GM11168 (cell line): ENCODE measurements at regions not wholly inside any gene's neighbourhood (a gene's known extent, or its start where the extent isn't known, plus 50 kb on each side); places are given as distances from the start of the nearest gene placed in this dataset.

ENCODE experiments used
- in situ Hi-C: fragments of 300-500 bp; cut with MboI; formaldehyde crosslinking; loops from one replicate; pipeline ENCODE4 v1.12.0; 2022; ENCODE audit warnings: low sequenced_read_pairs; ENCODE audit not compliant: unreplicated experiment

DNA sequence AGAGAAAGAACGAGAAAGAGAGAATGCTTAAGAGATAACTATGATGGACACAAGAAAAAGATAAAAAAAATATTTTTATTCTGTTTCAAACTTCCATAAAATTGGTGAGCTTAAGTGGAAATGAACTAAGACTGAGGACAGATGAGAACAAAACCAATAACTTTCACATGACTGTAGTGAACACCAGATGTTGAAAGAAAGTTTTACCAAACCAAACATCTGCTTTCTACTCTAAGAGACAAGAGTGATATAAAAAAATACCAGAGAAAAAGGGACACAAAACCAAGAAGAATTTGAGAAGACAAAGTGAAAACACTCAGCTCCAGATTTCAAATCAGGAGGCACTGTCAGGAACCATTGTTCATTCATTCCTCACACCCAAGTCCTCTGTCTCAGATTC is 147.9 kb downstream of the IMPG2 start:
- in situ Hi-C loops = no loop called here

DNA sequence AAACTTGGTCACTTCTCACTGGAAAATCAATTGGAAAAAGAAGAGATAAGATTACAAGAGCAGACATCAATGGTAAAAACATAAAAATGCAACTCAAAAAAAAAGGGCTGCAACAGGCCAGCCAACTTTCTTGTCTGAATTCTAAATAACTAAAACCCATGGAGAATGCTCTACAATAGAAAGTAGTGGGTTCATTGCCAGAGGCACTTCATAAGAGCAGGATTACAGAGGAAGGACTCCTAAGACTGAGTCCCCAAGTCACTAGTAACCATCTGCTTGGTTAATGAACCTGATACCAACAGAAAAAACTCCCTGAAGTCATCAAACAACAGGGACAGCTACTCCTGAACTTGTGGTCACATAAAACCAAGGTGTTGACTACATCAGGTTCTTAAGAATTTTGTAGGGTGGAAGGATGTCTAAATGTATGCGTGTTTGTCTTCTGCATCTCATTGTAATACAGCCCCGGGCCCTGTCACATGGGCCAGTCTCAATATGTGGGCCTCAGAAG is 148.6 kb downstream of the IMPG2 start:
- in situ Hi-C loops = no loop called here

DNA sequence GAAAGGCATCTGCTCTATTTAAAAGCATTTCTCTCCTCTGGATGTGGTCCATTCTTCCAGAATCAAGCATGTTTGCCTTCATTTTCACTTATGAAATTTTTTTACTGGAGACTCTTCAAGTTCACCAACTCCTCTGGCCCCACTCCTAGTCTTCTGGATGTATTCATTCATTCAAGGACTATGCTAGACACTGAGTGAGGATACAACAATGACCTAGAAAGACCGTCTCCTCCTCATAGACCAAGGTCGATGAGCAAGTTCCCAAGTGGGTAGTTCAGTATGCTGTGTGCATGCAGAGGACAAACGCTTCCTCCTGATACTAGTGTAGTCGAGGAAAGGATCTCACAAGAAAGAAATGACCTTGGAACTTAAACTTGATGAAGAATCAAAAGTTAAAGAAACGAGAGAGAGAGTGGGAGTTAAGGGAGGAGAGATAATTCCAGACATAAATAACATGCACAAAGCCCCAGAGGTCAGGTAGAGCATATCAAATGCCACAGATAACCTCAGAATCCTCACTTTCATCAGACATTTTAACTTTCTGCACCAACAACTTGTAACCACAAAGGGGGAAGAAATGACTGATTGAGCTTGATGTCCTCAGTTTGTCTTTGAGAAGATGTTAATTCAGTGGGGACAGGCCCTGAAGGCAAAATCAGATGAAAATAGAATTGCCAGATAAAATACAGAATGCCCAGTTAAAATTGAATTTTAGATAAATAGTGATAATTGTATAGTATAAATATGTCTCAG is 149.4 kb downstream of the IMPG2 start:
- in situ Hi-C loops = no loop called here

DNA sequence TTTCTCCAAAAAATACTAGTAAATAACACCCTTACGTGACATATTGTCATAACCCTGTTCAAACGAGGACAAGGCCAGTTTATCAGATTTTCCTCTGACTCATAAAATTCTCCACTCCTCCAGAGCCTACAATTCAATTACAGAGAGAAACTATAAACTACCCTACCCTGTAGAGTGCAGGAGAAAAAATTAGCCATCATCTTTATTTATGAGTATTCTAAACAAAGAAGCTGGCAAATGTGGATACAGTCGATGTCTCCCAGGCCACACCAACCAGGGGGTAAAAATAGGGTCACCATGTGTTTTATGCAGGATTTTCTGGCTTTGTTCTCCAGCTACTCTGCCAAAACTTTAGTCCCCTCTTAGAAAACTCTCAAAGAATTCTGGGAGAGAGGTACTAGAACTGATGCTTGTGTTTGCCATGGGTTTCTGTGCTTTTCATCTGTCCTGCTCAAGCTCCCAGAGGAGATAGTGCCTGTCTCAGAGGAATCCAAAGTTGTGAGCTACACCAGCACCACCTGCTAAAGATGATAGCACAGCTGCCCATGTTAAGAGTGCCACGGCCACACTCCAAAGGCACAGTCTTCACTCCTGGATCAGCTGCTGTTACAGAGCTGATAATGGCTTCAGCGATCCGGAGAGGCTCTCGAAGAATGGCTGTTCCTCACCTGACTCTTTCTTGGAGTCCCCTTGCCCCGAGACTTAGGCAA is 150.2 kb downstream of the IMPG2 start:
- in situ Hi-C loops = no loop called here

DNA sequence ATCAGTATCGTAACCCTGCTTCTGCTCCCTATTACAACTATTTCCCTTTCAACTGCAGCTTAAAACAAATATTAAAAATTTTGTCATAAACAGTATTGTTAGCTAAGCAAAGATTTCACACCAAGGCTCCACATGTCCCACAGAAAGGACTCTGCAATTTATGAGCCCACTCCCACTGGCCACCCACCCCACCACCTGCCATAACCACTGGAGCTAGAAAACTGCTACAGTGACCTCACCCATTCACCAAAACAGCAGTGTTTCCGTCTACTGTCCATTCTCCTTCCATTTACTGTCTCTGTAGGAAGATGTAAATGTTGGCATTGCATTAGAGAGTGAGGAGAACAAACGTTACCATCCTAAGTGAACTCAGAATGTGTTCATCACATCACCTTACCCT is 150.9 kb downstream of the IMPG2 start:
- in situ Hi-C loops = no loop called here

DNA sequence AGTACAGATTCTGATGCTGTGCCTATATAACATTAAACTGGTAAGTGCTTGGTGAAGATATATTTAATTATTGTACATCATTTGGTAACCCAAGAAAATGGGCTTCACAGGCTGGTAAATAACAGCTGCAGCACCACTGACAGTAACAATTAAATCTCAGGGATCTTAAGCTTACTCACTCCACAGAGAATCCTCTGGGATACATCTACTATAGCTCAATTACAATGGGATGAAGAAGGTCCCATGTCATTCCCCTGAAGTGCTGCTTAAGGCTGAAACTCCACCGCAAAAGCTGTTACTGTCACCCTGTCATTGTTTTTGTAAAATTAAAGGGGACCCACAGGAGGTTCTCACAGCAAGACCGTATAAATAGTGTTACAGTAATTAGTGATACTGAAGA is 153.0 kb downstream of the IMPG2 start:
- in situ Hi-C loops = no loop called here

DNA sequence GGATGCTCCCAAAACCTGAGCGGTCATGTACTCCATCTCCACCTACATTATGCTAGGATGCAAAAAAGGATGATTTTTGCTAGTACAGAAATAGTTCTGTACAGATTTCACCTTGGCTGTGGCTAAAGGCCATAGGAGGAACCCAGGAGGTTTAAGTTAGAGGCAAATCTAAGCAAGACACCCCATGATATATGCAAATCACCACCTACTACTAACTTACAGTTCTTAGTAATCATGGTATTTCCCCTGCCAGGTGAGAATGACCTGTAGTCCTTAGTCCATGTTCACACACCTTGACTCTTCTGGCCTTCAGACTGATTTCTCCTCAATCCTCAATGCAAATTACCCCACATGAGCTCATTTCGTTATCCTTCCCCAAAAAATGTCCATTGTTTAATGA is 154.2 kb downstream of the IMPG2 start:
- in situ Hi-C loops = no loop called here

DNA sequence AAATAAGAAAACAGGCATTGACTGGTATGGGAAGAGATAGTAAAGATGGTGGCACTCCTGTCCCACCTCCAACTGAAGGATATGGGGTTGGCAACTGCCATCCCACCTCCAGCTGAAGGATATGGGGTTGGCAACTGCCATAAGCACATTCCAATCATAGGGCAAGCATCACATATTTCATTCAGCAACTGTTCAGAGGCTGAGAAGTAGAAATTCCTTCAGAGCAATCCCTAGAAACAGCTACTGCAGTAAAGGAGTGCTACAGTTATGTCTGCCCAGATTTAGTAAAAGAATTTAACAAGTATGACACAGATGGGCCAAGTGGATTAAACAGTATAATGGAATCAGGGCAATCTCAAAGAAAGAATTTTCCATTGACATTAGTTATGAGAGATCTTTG is 156.8 kb downstream of the IMPG2 start:
- in situ Hi-C loops = no loop called here

DNA sequence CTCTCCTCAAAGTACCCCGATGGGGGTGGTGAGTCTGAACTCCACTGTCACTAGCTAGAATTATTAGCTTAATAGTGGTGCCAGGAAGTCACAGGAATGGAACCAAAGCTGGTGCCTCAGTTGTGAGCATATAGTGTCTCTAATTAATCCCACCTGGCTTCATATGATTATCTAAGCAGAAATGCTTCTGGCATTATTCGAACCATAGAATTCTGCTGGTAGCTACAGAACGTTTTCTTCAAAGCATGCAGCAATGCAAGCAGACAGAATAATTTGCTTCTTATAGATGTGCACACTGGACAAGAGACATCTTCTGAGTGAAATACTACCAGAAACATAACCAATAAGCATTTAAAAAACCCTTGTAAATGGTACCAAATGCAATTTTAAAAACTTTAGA is 160.9 kb downstream of the IMPG2 start:
- in situ Hi-C loops = no loop called here

DNA sequence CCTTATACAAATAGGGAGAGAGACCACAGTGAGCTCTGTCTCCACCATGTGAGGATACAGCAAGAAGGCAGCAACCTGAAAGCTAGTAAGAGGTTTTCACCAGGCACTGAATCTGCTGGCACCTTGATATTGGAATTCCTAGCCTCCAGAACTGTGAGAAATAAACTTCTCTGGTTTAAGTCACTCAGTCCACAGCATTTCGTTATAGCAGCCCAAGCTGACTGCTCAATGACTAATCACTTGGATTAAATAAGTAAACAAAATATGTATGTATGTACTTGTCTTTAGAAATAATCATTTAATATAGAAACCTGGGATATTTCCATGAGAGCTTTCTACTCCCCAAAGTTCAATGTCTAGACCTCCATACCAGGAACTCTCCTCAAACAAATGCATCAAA is 162.0 kb downstream of the IMPG2 start:
- in situ Hi-C loops = no loop called here

DNA sequence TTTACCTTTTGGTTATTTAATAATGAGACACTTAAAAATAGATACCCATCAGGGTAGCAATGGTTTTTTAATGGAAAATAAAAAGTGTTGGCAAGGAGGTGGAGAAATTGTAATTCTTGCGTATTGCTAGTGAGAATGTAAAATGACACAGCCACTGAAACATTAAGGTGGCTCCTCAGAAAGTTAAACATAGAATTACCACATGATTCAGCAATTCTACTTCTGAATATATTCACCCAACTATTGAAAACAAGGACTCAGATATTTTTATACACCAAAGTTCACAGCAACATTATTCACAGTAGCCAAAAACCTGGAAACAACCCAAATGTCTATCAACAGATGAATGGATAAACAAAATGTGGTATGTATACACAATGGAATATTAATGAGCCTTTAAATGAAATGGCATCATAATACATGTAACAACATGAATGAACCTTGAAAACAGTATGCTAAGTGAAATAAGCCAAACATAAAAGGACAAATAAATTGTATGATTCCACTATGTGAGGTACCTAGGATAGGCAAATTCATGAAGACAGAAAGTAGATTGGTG is 163.5 kb downstream of the IMPG2 start:
- in situ Hi-C loops = no loop called here

DNA sequence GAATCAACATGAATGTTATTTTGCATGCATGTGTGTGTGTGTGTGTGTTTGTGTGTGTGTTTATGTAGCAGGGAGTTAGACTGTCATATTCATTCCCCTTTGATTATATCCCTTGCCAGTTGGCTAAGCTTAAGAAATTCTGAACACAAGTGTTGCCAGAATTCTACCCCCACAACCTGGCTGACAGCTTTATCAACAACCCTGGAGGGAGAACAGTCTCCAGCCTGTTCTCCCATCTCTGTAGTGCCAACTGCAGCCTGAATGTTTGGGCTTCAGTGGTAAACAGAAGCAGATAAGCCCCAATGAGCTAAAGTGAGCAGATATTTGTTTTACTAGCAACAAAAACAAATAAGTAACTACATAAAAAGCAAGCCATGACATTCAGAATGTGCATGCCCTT is 162.6 kb upstream of the ABI3BP start:
- in situ Hi-C loops = no loop called here

DNA sequence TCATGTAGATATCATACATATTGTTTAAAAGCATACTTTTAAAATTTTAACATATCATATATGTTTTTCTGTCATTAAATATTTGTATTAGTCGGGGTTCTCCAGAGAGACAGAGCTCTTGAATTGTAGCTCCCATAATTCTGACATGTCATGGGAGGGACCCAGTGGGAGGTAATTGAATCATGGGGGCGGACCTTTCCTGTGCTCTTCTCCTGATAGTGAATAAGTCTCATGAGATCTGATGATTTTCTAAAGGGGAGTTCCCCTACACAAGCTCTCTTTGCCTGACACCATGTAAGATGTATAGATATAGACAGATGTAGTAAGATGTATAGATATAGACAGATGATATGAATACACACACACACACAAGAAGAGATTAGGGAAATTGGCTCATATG is 161.2 kb upstream of the ABI3BP start:
- in situ Hi-C loops = no loop called here

DNA sequence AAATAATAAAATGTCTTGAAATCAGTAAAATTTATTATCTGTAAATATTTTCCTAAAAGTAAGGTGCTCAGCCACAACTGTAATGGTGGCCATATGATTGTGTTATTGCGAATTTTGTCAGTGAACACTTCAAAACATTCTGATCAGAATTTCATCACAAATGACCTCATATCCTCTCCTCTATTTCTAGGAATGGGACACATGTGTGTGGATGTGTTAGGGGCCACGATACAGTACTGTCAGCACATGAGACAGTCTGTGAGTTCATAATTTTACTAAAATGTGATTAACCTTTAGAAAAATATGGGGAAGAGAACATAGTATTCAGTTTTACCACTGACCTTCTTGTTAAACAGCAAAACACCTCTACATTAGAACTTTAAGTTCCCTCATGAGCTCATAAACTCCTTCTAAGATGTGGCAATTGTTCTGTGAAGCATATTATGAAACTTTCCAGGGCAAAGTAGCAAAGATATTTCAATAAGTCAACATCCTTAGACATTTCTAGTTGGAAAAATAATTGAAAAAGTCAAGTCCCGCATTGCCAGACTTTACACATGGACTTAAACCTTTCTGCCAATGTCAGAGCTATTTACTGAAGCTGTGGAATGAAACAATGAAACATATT is 158.2 kb upstream of the ABI3BP start:
- in situ Hi-C loops = no loop called here

DNA sequence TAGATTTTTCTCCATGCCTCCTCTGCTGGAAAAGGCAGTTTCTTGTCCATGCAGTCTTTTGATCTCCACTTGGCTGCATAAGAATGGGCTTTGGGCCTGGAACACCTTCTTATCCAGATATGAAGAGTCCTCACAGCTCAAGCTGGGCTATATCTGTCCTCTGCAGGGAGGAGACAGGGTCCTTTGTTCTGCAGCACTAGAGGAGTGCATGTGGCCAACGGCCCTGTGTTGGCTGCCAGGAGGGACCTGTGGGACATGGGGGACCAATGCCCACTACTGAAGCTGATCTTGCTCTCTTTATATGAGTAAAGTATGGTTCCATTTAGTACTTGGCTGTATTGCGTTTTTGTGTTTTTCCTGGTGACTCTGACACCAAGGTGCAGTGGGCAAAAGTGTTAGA is 157.3 kb upstream of the ABI3BP start:
- in situ Hi-C loops = no loop called here

DNA sequence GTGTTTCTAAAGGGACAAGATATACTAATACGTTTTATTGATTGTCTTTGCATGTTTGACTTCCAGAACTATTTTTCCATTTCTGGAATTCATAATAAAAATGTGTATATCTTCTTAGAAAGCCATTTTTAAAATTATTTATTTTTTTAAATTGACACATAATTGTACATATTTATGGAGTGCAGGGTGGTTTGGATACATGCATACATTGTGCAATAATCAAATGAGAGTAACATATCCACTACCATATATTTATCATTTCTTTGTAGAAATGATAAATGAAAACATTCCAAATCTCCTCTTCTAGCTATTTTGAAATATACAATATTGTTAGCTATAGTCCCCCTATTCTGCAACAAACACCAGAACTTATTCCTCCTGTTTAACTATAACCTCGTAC is 156.5 kb upstream of the ABI3BP start:
- in situ Hi-C loops = no loop called here

DNA sequence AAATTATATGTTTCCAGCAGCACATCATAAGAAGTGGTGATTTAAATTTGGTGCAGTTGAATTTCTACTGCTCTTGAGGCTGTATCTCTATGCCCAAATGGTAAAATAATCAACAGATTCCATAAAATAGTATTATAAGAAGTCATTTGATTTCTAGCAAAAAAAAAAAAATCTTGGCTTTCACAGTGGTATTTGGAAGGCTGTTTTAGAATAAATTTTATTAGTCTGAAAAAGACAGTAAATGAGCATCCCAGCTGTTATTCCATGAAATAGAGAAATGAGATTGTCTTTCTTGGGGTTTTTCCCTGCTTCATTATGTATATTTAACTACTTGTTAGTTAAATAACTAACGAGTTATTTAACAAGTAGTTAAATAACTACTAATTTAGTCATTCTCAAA is 156.0 kb upstream of the ABI3BP start:
- in situ Hi-C loops = no loop called here

DNA sequence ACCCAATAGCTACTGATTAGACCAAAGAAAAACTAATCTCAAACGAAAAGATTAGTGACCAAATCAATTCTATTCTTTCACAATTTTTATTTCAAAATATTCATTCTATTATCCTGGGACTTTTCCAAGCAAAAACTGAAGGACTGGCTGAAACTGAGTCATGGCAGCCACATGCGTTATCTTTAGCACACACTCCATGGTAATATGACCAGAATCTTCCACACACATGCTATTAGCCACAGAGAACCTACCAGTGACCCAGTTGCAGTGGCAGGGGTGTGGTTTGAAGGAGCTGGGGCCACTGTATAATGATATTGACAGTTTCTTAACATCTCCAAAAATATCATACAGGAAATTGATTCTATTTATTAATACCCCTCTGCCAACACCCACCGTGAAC is 154.8 kb upstream of the ABI3BP start:
- in situ Hi-C loops = no loop called here

DNA sequence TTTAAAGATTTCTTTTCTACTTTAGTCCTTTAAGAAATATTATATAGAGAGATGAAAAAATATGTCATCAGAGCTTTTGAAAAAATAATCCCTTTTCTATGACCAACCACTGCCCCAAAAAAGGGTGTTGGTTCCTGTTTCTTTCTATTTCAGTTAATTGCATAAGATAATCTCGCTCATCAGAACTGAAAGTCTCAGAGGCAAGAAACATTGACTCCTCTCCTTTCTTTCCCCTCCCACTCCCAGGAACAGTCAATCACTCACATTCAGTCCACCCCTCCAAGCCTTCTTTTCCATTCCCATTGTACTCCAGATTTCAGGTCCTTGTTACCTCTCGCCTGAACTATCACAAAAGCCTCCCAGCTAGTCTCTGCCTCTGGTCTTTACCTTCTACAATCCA is 153.7 kb upstream of the ABI3BP start:
- in situ Hi-C loops = no loop called here

DNA sequence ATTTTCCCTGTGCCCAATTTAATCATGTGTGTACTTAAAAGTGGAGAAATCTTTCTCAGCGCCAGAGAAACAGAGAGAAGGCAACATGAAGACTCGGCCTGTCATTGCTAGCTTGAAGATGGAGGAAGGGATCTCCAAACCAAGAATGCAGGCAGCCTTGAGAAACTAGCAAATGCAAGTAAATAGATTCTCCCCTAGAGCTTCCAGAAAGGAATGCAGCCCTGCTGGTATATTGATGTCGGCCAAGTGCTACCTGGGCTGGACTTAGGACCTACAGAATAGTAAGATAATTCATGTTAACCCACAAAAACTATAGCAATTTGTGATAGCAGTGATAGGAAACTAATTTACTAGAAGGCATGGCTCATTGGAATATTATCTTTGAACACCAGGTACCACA is 150.9 kb upstream of the ABI3BP start:
- in situ Hi-C loops = no loop called here

DNA sequence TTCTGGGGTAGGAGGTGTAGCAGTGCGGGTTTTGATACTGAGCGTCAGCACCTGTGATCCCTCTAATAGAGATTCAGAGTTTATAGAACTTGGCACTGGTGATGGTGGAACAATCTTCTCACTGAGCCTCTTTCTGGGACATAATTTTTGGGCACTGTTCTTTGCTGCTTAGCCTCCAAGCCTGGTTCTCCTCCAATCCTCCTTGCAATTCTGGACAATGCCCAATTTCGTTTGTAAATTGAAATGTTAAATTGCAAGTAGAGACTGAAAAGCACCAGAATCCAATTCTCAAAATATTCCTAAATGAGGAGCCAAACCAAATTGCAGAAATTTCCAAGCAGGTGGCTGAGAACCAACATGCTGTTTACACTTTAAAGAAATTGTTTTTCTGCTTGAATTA is 149.8 kb upstream of the ABI3BP start:
- in situ Hi-C loops = no loop called here
